IgD-negative memory B cell (primary cell): ENCODE measurements at regions not wholly inside any gene's neighbourhood (a gene's known extent, or its start where the extent isn't known, plus 50 kb on each side); places are given as distances from the start of the nearest gene placed in this dataset.

Source experiments
- H3K27ac Mint-ChIP-seq, 3 donors: one replicate each; pipeline ENCODE4 v1.8.0; 2020 to 2022; ENCODE audit warnings: mild to moderate bottlenecking in 3 of 3, mixed read lengths in 3 of 3, moderate library complexity in 1 of 3
- H3K27me3 Mint-ChIP-seq: one replicate; pipeline ENCODE4 v1.8.0; 2021; ENCODE audit warnings: mixed read lengths
- H3K36me3 Mint-ChIP-seq: one replicate; pipeline ENCODE4 v1.8.0; 2020; ENCODE audit warnings: mild to moderate bottlenecking, mixed read lengths
- H3K4me1 Mint-ChIP-seq, 3 donors: one replicate each; pipeline ENCODE4 v1.8.0; 2020 to 2022; ENCODE audit warnings: mixed read lengths in 3 of 3, mild to moderate bottlenecking in 1 of 3
- H3K4me3 Mint-ChIP-seq, 4 donors: one replicate each; pipeline ENCODE4 v1.8.0; 2020 to 2022; ENCODE audit warnings: mild to moderate bottlenecking in 4 of 4, mixed read lengths in 4 of 4, moderate library complexity in 3 of 4
- H3K9me3 Mint-ChIP-seq, 3 donors: one replicate each; pipeline ENCODE4 v1.8.0; 2020 to 2021; ENCODE audit warnings: mixed read lengths in 3 of 3, mild to moderate bottlenecking in 1 of 3

DNA sequence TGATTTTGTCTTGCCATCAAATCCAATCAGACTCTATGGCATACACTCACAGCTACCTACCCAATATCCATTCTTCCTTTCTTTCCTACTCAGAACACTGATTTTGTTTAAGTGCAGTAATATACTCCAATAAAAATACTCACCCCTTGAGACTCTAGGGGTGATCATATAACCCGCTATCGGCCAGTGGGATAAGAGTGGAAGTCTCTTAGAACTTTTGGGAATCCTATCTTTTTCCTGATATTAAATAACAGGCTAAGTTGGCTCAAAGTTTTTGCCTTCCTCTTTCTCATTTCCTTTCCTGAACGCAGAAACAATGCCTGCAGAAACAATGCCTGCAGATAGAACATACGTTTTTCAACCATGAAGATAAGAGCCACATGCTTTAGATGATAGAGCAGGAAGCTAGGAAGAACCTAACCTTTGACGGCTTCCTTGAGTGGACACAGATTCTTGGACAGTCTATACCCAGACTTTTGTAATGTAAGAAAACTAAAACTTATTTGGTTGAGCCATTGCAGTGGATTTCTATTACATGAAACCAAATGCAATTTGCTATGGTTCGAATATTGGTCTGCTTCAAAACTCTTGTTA lies 373.8 kb downstream of the STIM2 start:
- no peak overlapping the region for H3K4me3 Mint-ChIP-seq
- peaks cover 0 to 2% (median 0%) of the 10 kb centered on the region in 3 donors for H3K9me3 Mint-ChIP-seq
- no peaks in the 10 kb centered on the region for H3K36me3 Mint-ChIP-seq
- H3K4me1 Mint-ChIP-seq = no peaks in the 10 kb centered on the region
- H3K27me3 Mint-ChIP-seq = no peaks in the 10 kb centered on the region
- no peak overlapping the region for H3K27ac Mint-ChIP-seq

DNA sequence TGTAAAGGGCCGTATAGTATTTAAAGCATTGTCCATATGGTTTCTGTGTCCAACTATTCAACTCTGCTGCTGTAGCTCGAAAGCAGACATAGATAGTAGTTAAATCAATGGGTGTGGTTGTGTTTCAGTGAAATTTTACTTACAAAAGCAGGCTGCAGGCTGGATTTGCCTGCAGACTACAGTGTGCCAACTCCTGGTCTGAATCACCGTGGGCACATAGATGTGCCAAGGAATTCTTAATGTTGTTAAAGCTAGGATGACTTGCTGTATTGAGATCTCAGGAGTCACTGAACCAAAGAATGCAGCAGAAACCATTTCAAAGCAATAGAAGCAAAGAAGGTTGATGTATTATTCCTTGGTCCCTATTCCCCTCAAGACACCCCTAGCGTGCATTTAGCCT lies 379.0 kb downstream of the STIM2 start:
- H3K9me3 Mint-ChIP-seq = peaks cover 0 to 5% (median 3%) of the 10 kb centered on the region in 3 donors
- H3K4me3 Mint-ChIP-seq = no peak overlapping the region
- no peaks in the 10 kb centered on the region for H3K4me1 Mint-ChIP-seq
- no peaks in the 10 kb centered on the region for H3K27me3 Mint-ChIP-seq
- H3K36me3 Mint-ChIP-seq = no peaks in the 10 kb centered on the region
- no peak overlapping the region for H3K27ac Mint-ChIP-seq

DNA sequence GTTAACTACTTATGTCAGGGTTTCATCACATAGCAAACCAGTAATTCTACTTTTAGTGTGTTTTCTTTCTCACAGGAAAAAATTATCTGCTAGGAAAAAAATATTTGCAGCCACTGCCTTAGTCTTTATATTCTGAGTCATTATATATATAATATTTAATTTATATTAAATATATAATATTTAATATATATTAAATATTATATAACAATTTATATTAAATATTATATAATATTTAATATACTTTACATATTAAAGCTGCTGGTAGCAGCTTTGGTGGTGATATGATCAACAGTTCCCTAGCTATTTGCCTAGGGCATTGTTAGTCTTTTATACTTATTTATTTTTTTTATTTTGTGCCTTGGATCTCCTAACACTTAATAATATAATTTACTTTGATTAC lies 381.6 kb downstream of the STIM2 start:
- H3K36me3 Mint-ChIP-seq = no peaks in the 10 kb centered on the region
- H3K4me1 Mint-ChIP-seq = no peaks in the 10 kb centered on the region
- no peaks in the 10 kb centered on the region for H3K27me3 Mint-ChIP-seq
- no peak overlapping the region for H3K27ac Mint-ChIP-seq
- H3K9me3 Mint-ChIP-seq = peaks cover 0 to 5% (median 3%) of the 10 kb centered on the region in 3 donors
- no peak overlapping the region for H3K4me3 Mint-ChIP-seq

DNA sequence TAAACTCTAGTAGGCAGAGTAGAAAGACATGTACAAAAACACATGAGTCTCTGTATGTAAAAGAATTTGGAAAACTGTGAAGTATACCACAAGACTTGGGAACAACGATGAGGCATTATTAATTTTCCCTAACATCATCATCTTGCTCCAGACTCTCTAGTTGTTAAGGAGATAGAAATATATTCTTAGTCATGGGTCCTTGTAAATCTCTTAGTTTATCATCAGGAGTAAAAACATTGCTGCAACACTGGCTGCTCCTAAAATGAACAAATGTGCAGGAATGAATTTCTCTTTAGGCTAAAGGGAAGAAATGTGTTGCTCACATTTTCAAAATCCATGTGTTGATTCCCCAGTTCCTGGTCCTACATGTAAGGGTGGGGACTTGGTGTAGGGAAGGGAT lies 384.6 kb downstream of the STIM2 start:
- Mint-ChIP-seq H3K9me3 (peaks cover 0 to 3% (median 2%) of the 10 kb centered on the region in 3 donors), H3K36me3 (no peaks in the 10 kb centered on the region), H3K4me1 (no peaks in the 10 kb centered on the region), H3K4me3 (no peak overlapping the region), H3K27ac (no peak overlapping the region), H3K27me3 (no peaks in the 10 kb centered on the region)

DNA sequence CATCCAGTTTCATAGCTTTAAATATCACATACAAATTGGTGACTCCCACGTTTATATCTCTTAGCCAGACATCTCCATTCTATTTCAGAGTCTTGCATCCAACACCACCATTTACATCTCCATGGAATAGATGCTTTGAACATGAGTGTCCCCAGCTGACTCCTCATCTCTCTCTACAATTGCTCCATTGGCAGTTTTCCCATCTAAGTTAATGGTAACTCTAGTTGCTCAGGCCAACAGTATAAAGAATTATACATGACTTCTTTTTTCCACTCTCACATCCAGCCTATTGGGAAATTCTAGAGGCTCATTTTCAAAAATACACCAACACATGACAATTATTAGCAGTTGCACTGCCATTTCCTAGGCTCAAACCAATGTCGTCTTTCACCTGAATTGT lies 388.2 kb downstream of the STIM2 start:
- H3K4me1 Mint-ChIP-seq = no peaks in the 10 kb centered on the region
- no peaks in the 10 kb centered on the region for H3K27me3 Mint-ChIP-seq
- no peaks in the 10 kb centered on the region for H3K36me3 Mint-ChIP-seq
- no peak overlapping the region for H3K4me3 Mint-ChIP-seq
- H3K9me3 Mint-ChIP-seq = no peaks in the 10 kb centered on the region
- no peak overlapping the region for H3K27ac Mint-ChIP-seq

DNA sequence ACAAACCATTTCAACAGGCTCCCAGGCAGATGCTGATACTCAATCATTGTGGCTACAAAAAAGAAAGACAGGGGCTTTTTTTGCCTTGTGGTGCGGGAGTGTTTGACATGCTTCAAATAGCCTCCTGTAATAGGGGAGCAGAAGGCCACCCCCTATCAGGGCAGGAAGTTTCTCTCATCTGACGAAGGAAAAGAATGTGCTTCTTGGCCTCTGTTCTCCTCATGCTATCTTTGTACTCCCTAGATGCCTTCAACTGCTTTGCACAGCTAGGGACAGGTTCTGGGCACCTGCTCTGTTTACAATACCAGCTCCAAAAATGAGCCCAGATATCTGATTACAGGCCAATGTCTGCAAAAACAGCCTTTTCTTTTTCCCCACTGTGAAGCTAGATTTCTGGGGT lies 391.1 kb downstream of the STIM2 start:
- Mint-ChIP-seq H3K27ac (no peak overlapping the region), H3K9me3 (peaks cover 1 to 3% (median 3%) of the 10 kb centered on the region in 3 donors), H3K27me3 (no peaks in the 10 kb centered on the region), H3K36me3 (no peaks in the 10 kb centered on the region), H3K4me1 (no peaks in the 10 kb centered on the region), H3K4me3 (no peak overlapping the region)

DNA sequence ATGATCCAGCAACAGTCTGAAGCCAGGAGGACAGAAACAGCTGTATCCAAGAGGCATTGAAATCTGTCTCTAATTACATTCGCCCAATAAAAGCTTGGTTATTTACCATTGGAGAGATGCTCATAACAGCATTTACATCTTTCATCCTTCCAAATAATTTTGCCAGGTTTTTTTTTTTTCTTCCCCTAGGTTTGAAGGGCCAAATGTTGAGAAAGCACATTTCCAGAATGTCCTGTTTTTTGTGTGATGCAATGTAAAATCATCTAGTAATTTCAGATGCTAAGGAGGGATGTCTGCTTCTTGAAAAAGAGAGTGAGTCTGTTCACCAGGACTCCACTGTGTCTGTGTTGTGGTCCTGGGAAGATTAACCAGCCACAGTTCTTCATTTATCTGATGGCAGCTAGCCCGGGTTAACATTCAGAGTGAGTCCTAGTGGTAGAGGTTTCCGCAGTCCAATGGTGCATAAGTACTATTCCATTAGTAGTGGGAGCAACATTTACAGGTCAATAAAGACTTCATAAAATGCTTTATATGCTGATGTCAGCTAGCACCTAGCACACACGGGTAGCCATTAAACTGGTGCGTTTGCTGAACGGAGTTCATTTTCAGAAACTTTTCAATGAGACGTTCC lies 406.8 kb downstream of the STIM2 start:
- Mint-ChIP-seq H3K4me1 (no peaks in the 10 kb centered on the region), H3K9me3 (peaks cover 0 to 2% (median 0%) of the 10 kb centered on the region in 3 donors), H3K36me3 (no peaks in the 10 kb centered on the region), H3K27ac (no peak overlapping the region), H3K4me3 (no peak overlapping the region), H3K27me3 (no peaks in the 10 kb centered on the region)

DNA sequence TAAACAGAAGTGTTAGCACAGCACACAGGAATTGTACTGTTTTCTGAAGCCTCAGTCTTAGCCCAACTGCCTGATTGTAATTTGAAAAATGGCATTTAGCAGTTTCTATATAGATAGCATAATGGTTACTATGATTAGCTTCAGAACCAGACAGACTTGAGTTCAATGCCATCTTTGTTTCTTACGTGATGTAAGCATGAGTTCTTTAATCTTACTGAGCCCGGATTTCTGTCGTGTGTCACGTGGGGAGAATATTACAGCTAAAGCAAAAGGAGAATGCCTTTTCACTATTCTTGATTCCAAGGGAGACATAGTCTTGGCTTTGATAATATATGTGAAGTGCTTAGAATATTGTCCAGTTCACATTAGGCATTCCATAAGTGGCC lies 407.3 kb downstream of the STIM2 start:
- Mint-ChIP-seq H3K27me3 (no peaks in the 10 kb centered on the region), H3K4me3 (no peak overlapping the region), H3K27ac (no peak overlapping the region), H3K9me3 (no peaks in the 10 kb centered on the region), H3K36me3 (no peaks in the 10 kb centered on the region), H3K4me1 (no peaks in the 10 kb centered on the region)

DNA sequence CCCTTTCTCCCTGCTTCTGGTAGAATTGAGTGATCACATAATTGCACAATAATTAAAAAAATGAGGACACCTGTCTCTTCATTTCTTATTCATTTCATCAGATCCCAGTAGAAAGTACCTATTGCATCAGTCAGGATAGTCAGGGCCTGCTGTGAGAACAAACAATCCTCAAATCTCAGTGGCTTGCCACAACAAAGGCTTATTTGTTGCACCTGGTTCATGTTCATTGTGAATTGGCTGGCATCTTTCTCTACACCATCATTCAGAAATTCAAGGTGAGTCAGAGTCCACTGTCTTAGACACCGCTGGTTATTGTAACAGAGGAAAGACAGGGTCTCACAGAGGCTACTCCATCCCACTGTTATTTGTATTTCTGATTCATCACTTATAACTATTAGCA lies 409.8 kb downstream of the STIM2 start:
- Mint-ChIP-seq H3K27me3 (no peaks in the 10 kb centered on the region), H3K27ac (no peak overlapping the region), H3K4me3 (no peak overlapping the region), H3K36me3 (no peaks in the 10 kb centered on the region), H3K9me3 (no peaks in the 10 kb centered on the region), H3K4me1 (no peaks in the 10 kb centered on the region)

DNA sequence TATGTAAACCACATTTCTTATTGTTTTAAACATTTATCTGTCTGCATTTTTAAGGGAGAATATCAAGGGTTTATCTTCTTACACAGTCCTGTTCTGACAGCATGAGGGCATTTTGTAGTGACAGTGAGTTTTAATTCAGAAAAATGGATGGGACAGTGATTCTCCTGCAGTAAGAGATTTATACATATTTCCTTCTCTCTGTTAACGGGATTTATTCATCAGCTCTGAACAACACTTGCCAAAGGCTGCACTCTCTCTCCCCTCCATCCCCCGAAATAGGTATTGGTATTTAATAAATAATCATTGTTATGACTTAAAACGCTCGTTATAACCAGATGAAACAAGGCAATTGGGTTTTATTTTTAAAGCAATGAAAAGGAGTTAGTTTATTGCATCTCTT lies 410.9 kb downstream of the STIM2 start:
- H3K27ac Mint-ChIP-seq = no peak overlapping the region
- no peaks in the 10 kb centered on the region for H3K4me1 Mint-ChIP-seq
- no peaks in the 10 kb centered on the region for H3K9me3 Mint-ChIP-seq
- H3K36me3 Mint-ChIP-seq = no peaks in the 10 kb centered on the region
- no peak overlapping the region for H3K4me3 Mint-ChIP-seq
- no peaks in the 10 kb centered on the region for H3K27me3 Mint-ChIP-seq

DNA sequence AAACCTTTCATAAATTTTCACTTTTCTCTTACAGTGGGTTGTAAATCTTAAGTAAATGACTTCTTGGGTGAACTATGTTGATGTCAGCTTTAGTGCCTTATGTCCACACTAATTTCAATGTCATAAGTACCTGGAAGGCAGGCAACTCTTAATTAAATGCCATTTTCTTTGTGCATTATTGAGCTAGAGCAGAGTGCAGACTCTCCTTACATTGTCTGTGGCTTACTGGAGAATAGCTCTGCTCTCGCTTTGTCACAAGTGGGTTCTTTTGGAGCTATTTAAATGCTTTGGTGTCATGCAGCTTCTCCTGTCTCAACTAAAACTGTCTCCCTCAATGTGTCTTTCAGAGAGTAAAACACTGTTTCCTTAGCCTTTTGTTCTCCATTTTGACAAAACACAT lies 411.6 kb downstream of the STIM2 start:
- Mint-ChIP-seq H3K27me3 (no peaks in the 10 kb centered on the region), H3K36me3 (no peaks in the 10 kb centered on the region), H3K27ac (no peak overlapping the region), H3K4me3 (no peak overlapping the region), H3K9me3 (no peaks in the 10 kb centered on the region), H3K4me1 (no peaks in the 10 kb centered on the region)

DNA sequence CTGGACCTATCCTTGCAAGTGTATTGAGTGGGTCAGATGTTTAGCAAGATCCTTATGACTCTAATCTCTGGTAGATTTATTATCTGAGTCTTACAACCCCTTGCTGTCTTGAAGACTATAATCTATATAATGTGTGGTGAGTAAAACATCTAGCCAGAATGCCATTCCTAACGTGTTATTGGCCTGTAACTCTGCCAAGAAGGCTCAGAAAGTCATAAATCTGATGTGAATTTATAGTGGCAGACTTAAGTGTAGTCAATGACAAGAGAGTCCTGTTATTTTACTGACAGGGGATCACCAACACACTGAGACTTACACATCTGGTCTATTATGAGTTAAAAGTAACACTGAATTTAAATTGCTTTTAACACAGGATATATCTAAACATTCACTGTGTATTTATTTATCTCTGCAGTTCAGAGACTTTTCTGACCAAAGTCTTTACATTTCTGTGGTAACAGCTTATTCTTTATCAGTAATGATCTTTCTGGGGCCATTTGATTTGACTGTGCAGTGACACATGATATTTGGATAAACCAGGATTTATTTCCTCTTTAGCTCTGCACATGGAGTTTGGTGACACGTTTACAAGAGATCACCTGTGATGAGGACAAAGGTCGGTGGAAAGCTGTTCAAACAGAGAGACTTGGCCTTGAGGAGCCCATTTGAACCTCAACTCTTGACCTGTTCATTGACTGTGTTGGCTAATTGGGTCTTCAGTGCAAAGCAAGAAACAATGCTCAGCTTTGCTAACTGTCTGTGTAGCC lies 415.8 kb downstream of the STIM2 start:
- Mint-ChIP-seq H3K27ac (no peak overlapping the region), H3K4me1 (no peaks in the 10 kb centered on the region), H3K4me3 (no peak overlapping the region), H3K9me3 (peaks cover 2 to 4% (median 4%) of the 10 kb centered on the region in 3 donors), H3K27me3 (no peaks in the 10 kb centered on the region), H3K36me3 (no peaks in the 10 kb centered on the region)

DNA sequence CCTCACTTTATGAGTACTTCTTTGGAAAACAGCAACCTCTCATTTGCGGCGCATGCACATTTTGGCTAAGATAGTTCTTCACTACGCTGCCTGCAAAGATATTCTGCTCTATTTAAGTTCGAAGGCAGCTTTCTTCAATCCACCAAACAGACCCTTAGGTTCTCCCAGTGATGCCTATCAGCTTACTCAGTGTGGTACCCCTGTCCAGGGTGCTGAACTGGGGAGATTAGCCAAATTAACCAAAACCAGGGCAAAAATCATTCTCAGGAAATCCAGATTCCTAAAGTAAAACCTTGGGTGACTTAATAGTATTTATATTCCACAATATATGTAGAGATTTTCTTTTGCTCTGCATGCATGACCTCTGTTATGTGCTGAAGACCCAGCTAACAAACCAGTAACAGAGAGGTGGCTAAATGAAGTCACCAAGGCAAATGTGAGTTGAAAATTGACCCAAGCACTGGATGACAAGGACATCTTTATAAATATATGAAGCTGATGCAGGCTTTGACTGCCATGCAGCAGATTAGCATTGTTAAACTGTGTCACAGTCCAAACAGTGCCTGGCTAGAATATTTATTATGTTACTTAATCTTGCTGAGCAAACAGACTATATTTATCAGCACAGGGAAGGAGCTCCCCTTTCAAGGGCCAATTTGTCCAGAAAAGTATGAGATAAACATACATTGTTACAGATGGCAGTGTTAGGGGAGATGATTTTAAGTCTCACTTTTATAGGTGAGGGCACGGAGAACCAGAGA lies 418.2 kb downstream of the STIM2 start:
- peaks cover 4 to 8% (median 8%) of the 10 kb centered on the region in 3 donors for H3K9me3 Mint-ChIP-seq
- no peak overlapping the region for H3K4me3 Mint-ChIP-seq
- no peak overlapping the region for H3K27ac Mint-ChIP-seq
- no peaks in the 10 kb centered on the region for H3K36me3 Mint-ChIP-seq
- no peaks in the 10 kb centered on the region for H3K4me1 Mint-ChIP-seq
- H3K27me3 Mint-ChIP-seq = no peaks in the 10 kb centered on the region

DNA sequence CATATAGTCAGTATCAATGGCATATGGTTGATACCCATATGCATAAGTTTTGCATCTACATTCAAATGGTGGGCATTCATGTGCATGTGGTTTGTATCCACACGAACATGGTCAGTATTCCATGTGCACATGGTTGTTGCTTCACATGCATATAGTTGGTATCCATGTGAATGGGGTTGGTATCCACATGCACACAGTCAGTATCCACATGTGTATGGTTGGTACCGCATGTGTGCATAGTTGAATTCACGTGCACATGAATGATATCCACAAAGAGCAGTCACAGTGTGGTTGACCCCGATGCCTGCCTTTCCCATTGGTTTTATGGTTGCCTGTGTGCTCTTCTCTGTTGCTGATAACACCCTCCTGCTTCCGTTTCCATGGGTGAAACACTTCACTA lies 427.9 kb downstream of the STIM2 start:
- Mint-ChIP-seq H3K4me1 (no peaks in the 10 kb centered on the region), H3K27ac (no peak overlapping the region), H3K4me3 (no peak overlapping the region), H3K27me3 (no peaks in the 10 kb centered on the region), H3K36me3 (no peaks in the 10 kb centered on the region), H3K9me3 (peaks cover 0 to 4% (median 4%) of the 10 kb centered on the region in 3 donors)

DNA sequence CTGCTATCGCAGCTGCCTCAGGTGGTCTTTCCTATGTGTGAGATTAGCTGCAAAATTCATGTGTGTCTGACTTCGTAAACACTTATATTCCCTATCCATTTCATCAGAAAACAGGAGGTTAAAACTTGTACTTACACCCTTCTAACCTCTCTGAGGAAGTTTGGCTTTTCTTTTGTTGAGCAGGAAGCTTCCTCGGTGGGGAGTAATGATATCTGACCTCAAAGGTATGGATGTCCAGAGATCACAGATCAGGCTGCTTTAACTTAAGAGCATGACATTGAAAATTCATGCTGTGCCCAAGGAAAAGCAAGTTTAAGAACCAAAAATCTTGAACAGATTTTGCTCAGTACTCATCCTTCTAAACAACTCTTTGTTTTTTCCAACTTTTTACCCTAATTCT lies 429.1 kb downstream of the STIM2 start:
- Mint-ChIP-seq H3K27me3 (no peaks in the 10 kb centered on the region), H3K27ac (no peak overlapping the region), H3K4me1 (no peaks in the 10 kb centered on the region), H3K9me3 (peaks cover 0 to 4% (median 2%) of the 10 kb centered on the region in 3 donors), H3K4me3 (no peak overlapping the region), H3K36me3 (no peaks in the 10 kb centered on the region)
